ENCODE measurements at regions not wholly inside any gene's neighbourhood (a gene's known extent, or its start where the extent isn't known, plus 50 kb on each side); places are given as distances from the start of the nearest gene placed in this dataset.

GRCh38 chr1:216910081-216910840, 187.0 kb upstream of the ESRRG start:
- DNase-seq (ENCODE audit: low read depth) = no peak
- Histone ChIP-seq H3K27me3 (replicated peaks; ENCODE audit: control insufficient read depth, insufficient read depth, low read length) (no peaks in the 10 kb centered on the region), H3K4me1 (ENCODE audit: control insufficient read depth, insufficient read depth, low read length) (no peaks in the 10 kb centered on the region), H3K36me3 (ENCODE audit: control insufficient read depth, insufficient read depth, low read length, severe bottlenecking) (no peaks in the 10 kb centered on the region), H3K9ac (ENCODE audit: low read length) (no peak overlapping the region), H3K4me3 (ENCODE audit: low read length) (no peak overlapping the region), H3K9me3 (ENCODE audit: control insufficient read depth, low read length) (no peaks in the 10 kb centered on the region)

- no peaks in the 10 kb centered on the region for H3K36me3 ChIP-seq (ENCODE audit: control insufficient read depth, insufficient read depth, low read length, severe bottlenecking)
- DNase-seq (ENCODE audit: low read depth) = no peak
- no peaks in the 10 kb centered on the region for H3K27me3 ChIP-seq (replicated peaks; ENCODE audit: control insufficient read depth, insufficient read depth, low read length)
- no peaks in the 10 kb centered on the region for H3K9me3 ChIP-seq (ENCODE audit: control insufficient read depth, low read length)
- H3K9ac ChIP-seq (ENCODE audit: low read length) = no peak overlapping the region
- no peak overlapping the region for H3K4me3 ChIP-seq (ENCODE audit: low read length)
- no peaks in the 10 kb centered on the region for H3K4me1 ChIP-seq (ENCODE audit: control insufficient read depth, insufficient read depth, low read length)
These were observed 184.9 kb upstream of the ESRRG start for GRCh38 chr1:216908126-216908525.

GRCh38 chr1:216907100-216907499, 183.9 kb upstream of the ESRRG start:
- no peaks in the 10 kb centered on the region for H3K4me1 ChIP-seq (ENCODE audit: control insufficient read depth, insufficient read depth, low read length)
- no peaks in the 10 kb centered on the region for H3K36me3 ChIP-seq (ENCODE audit: control insufficient read depth, insufficient read depth, low read length, severe bottlenecking)
- DNase-seq (ENCODE audit: low read depth) = no peak
- no peaks in the 10 kb centered on the region for H3K27me3 ChIP-seq (replicated peaks; ENCODE audit: control insufficient read depth, insufficient read depth, low read length)
- no peaks in the 10 kb centered on the region for H3K9me3 ChIP-seq (ENCODE audit: control insufficient read depth, low read length)
- H3K9ac ChIP-seq (ENCODE audit: low read length) = no peak overlapping the region
- no peak overlapping the region for H3K4me3 ChIP-seq (ENCODE audit: low read length)

GRCh38 chr1:216905781-216906180, 182.6 kb upstream of the ESRRG start:
- H3K27me3 ChIP-seq (replicated peaks; ENCODE audit: control insufficient read depth, insufficient read depth, low read length) = no peaks in the 10 kb centered on the region
- no peak overlapping the region for H3K4me3 ChIP-seq (ENCODE audit: low read length)
- no peaks in the 10 kb centered on the region for H3K4me1 ChIP-seq (ENCODE audit: control insufficient read depth, insufficient read depth, low read length)
- DNase-seq (ENCODE audit: low read depth) = no peak
- no peaks in the 10 kb centered on the region for H3K36me3 ChIP-seq (ENCODE audit: control insufficient read depth, insufficient read depth, low read length, severe bottlenecking)
- no peak overlapping the region for H3K9ac ChIP-seq (ENCODE audit: low read length)
- H3K9me3 ChIP-seq (ENCODE audit: control insufficient read depth, low read length) = no peaks in the 10 kb centered on the region

GRCh38 chr1:216905137-216905536, 181.9 kb upstream of the ESRRG start:
- Histone ChIP-seq H3K27me3 (replicated peaks; ENCODE audit: control insufficient read depth, insufficient read depth, low read length) (no peaks in the 10 kb centered on the region), H3K4me1 (ENCODE audit: control insufficient read depth, insufficient read depth, low read length) (no peaks in the 10 kb centered on the region), H3K9me3 (ENCODE audit: control insufficient read depth, low read length) (no peaks in the 10 kb centered on the region), H3K9ac (ENCODE audit: low read length) (no peak overlapping the region), H3K4me3 (ENCODE audit: low read length) (no peak overlapping the region), H3K36me3 (ENCODE audit: control insufficient read depth, insufficient read depth, low read length, severe bottlenecking) (no peaks in the 10 kb centered on the region)
- DNase-seq (ENCODE audit: low read depth) = no peak

- no peaks in the 10 kb centered on the region for H3K27me3 ChIP-seq (replicated peaks; ENCODE audit: control insufficient read depth, insufficient read depth, low read length)
- H3K9ac ChIP-seq (ENCODE audit: low read length) = no peak overlapping the region
- H3K9me3 ChIP-seq (ENCODE audit: control insufficient read depth, low read length) = no peaks in the 10 kb centered on the region
- no peaks in the 10 kb centered on the region for H3K4me1 ChIP-seq (ENCODE audit: control insufficient read depth, insufficient read depth, low read length)
- H3K36me3 ChIP-seq (ENCODE audit: control insufficient read depth, insufficient read depth, low read length, severe bottlenecking) = no peaks in the 10 kb centered on the region
- DNase-seq (ENCODE audit: low read depth) = no peak
- no peak overlapping the region for H3K4me3 ChIP-seq (ENCODE audit: low read length)
These were observed 181.2 kb upstream of the ESRRG start for GRCh38 chr1:216904471-216904870.

GRCh38 chr1:216903382-216903740, 180.1 kb upstream of the ESRRG start:
- H3K4me3 ChIP-seq (ENCODE audit: low read length) = no peak overlapping the region
- H3K4me1 ChIP-seq (ENCODE audit: control insufficient read depth, insufficient read depth, low read length) = no peaks in the 10 kb centered on the region
- H3K9me3 ChIP-seq (ENCODE audit: control insufficient read depth, low read length) = no peaks in the 10 kb centered on the region
- H3K9ac ChIP-seq (ENCODE audit: low read length) = no peak overlapping the region
- no peaks in the 10 kb centered on the region for H3K27me3 ChIP-seq (replicated peaks; ENCODE audit: control insufficient read depth, insufficient read depth, low read length)
- DNase-seq (ENCODE audit: low read depth) = peak; percentile 20
- no peaks in the 10 kb centered on the region for H3K36me3 ChIP-seq (ENCODE audit: control insufficient read depth, insufficient read depth, low read length, severe bottlenecking)

GRCh38 chr1:216902669-216903381, 179.6 kb upstream of the ESRRG start:
- Histone ChIP-seq H3K36me3 (ENCODE audit: control insufficient read depth, insufficient read depth, low read length, severe bottlenecking) (no peaks in the 10 kb centered on the region), H3K4me1 (ENCODE audit: control insufficient read depth, insufficient read depth, low read length) (no peaks in the 10 kb centered on the region), H3K9me3 (ENCODE audit: control insufficient read depth, low read length) (no peaks in the 10 kb centered on the region), H3K4me3 (ENCODE audit: low read length) (no peak overlapping the region), H3K9ac (ENCODE audit: low read length) (no peak overlapping the region), H3K27me3 (replicated peaks; ENCODE audit: control insufficient read depth, insufficient read depth, low read length) (no peaks in the 10 kb centered on the region)
- DNase-seq (ENCODE audit: low read depth) = no peak

- Histone ChIP-seq H3K9me3 (ENCODE audit: control insufficient read depth, low read length) (no peaks in the 10 kb centered on the region), H3K4me3 (ENCODE audit: low read length) (no peak overlapping the region), H3K4me1 (ENCODE audit: control insufficient read depth, insufficient read depth, low read length) (no peaks in the 10 kb centered on the region), H3K27me3 (replicated peaks; ENCODE audit: control insufficient read depth, insufficient read depth, low read length) (no peaks in the 10 kb centered on the region), H3K9ac (ENCODE audit: low read length) (no peak overlapping the region), H3K36me3 (ENCODE audit: control insufficient read depth, insufficient read depth, low read length, severe bottlenecking) (no peaks in the 10 kb centered on the region)
- DNase-seq (ENCODE audit: low read depth) = no peak
These were observed 176.9 kb upstream of the ESRRG start for GRCh38 chr1:216900116-216900620.

GRCh38 chr1:216898801-216899200, 175.6 kb upstream of the ESRRG start:
- Histone ChIP-seq H3K4me1 (ENCODE audit: control insufficient read depth, insufficient read depth, low read length) (no peaks in the 10 kb centered on the region), H3K27me3 (replicated peaks; ENCODE audit: control insufficient read depth, insufficient read depth, low read length) (peaks cover 2% of the 10 kb centered on the region), H3K9ac (ENCODE audit: low read length) (no peak overlapping the region), H3K9me3 (ENCODE audit: control insufficient read depth, low read length) (no peaks in the 10 kb centered on the region), H3K4me3 (ENCODE audit: low read length) (no peak overlapping the region), H3K36me3 (ENCODE audit: control insufficient read depth, insufficient read depth, low read length, severe bottlenecking) (no peaks in the 10 kb centered on the region)
- DNase-seq (ENCODE audit: low read depth) = no peak

- Histone ChIP-seq H3K4me3 (ENCODE audit: low read length) (no peak overlapping the region), H3K27me3 (replicated peaks; ENCODE audit: control insufficient read depth, insufficient read depth, low read length) (peaks cover 5% of the 10 kb centered on the region), H3K9ac (ENCODE audit: low read length) (no peak overlapping the region), H3K36me3 (ENCODE audit: control insufficient read depth, insufficient read depth, low read length, severe bottlenecking) (no peaks in the 10 kb centered on the region), H3K9me3 (ENCODE audit: control insufficient read depth, low read length) (no peaks in the 10 kb centered on the region), H3K4me1 (ENCODE audit: control insufficient read depth, insufficient read depth, low read length) (no peaks in the 10 kb centered on the region)
- DNase-seq (ENCODE audit: low read depth) = no peak
These were observed 172.9 kb upstream of the ESRRG start for GRCh38 chr1:216896146-216896545.

Measured in adipocyte (in vitro differentiated cells).